ENCODE measurements at regions not wholly inside any gene's neighbourhood (a gene's known extent, or its start where the extent isn't known, plus 50 kb on each side); places are given as distances from the start of the nearest gene placed in this dataset.

DNA sequence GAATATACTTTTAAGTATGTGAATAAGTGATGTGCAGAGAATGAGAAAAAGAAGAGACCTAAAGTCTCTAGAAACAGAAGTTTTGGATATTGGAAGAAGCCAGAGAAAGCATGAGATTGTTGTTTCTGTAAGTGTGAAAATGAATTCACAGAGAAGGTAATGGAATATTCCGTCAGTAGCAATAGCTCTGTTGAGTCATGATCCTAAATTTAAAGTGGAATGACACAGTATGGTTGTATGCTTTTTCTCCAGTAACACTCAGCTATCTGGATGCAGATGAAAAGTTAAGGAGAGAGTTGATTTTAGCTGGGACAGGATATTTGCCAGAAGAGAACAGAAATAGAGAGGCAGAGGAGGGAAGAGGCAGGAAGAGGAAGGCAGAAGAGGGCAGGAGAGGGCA lies 1166.3 kb downstream of the GALC start:
- TF ChIP-seq, protein P1, sequence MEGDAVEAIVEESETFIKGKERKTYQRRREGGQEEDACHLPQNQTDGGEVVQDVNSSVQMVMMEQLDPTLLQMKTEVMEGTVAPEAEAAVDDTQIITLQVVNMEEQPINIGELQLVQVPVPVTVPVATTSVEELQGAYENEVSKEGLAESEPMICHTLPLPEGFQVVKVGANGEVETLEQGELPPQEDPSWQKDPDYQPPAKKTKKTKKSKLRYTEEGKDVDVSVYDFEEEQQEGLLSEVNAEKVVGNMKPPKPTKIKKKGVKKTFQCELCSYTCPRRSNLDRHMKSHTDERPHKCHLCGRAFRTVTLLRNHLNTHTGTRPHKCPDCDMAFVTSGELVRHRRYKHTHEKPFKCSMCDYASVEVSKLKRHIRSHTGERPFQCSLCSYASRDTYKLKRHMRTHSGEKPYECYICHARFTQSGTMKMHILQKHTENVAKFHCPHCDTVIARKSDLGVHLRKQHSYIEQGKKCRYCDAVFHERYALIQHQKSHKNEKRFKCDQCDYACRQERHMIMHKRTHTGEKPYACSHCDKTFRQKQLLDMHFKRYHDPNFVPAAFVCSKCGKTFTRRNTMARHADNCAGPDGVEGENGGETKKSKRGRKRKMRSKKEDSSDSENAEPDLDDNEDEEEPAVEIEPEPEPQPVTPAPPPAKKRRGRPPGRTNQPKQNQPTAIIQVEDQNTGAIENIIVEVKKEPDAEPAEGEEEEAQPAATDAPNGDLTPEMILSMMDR (IDR thresholded peaks at IDR 0.05): no peak
- TF ChIP-seq POLR2A (IDR thresholded peaks at IDR 0.05) (no peak), POLR2AphosphoS5 (IDR thresholded peaks at IDR 0.05) (no peak)

Data from breast epithelium (tissue), 3 donors.